DND-41 (cell line): ENCODE measurements at regions not wholly inside any gene's neighbourhood (a gene's known extent, or its start where the extent isn't known, plus 50 kb on each side); places are given as distances from the start of the nearest gene placed in this dataset.

Experiments
- EZH2 ChIP-seq: IDR thresholded peaks from 3 replicates; pipeline ENCODE4 v1.6.1; 2012; ENCODE audit warnings: borderline replicate concordance, low read depth, mild to moderate bottlenecking, moderate library complexity, low read length, inconsistent platforms; ENCODE audit not compliant: severe bottlenecking
- TF ChIP-seq, protein P1 (sequence below): IDR thresholded peaks from 2 replicates; pipeline ENCODE4 v1.5.1; 2012; ENCODE audit warnings: borderline replicate concordance, low read length, moderate library complexity, mild to moderate bottlenecking; ENCODE audit not compliant: poor library complexity, severe bottlenecking; ENCODE audit errors: extremely low read depth

DNA sequence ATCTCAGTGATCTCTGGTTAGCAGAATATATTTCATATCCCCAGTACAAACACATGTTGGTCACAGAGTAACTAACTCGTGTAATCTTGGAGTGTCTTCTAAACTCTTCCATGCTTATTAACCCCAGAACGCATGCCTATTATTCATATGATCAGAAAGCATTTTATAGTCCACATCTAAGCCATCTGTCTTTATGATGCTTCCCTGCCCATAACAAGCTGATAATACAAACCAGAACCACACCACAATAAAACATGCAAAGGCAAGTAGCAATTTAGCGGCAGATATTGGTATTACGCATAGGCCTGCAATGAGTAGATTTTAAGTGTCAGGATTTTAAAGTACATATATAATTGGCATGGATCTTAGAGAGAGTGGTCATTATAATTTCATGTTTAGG, 120.0 kb upstream of the PRKCQ start:
- TF ChIP-seq, protein P1, sequence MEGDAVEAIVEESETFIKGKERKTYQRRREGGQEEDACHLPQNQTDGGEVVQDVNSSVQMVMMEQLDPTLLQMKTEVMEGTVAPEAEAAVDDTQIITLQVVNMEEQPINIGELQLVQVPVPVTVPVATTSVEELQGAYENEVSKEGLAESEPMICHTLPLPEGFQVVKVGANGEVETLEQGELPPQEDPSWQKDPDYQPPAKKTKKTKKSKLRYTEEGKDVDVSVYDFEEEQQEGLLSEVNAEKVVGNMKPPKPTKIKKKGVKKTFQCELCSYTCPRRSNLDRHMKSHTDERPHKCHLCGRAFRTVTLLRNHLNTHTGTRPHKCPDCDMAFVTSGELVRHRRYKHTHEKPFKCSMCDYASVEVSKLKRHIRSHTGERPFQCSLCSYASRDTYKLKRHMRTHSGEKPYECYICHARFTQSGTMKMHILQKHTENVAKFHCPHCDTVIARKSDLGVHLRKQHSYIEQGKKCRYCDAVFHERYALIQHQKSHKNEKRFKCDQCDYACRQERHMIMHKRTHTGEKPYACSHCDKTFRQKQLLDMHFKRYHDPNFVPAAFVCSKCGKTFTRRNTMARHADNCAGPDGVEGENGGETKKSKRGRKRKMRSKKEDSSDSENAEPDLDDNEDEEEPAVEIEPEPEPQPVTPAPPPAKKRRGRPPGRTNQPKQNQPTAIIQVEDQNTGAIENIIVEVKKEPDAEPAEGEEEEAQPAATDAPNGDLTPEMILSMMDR = no peak
- TF ChIP-seq EZH2 = no peak
